PC-3 (cell line): ENCODE measurements at regions not wholly inside any gene's neighbourhood (a gene's known extent, or its start where the extent isn't known, plus 50 kb on each side); places are given as distances from the start of the nearest gene placed in this dataset.

Experiments used
- ATAC-seq: fragments of 200-7000 bp; cut with Tn5 transposase; 2 replicates; pipeline ENCODE4 v1.9.1; 2020; ENCODE audit warnings: mild to moderate bottlenecking, moderate library complexity
- BruUV-seq: library from RNA; stranded (reverse); fragments of 400-500 nt; replicated peaks from 2 replicates; lab custom pipeline; 2021; lab: Mats Ljungman, UMichigan
- CTCF ChIA-PET: fragments of 300-600 bp; sonication (Branson Sonifier 250); formaldehyde crosslinking; loops from one replicate; lab custom pipeline; 2022; ENCODE audit warnings: antibody characterized with exemption; lab: Charles Lee
- POLR2A ChIA-PET: fragments of 300-600 bp; sonication (Branson Sonifier 250); formaldehyde crosslinking; loops from one replicate; lab custom pipeline; 2022; ENCODE audit warnings: antibody characterized with exemption; ENCODE audit not compliant: unreplicated experiment; lab: Charles Lee
- DNase-seq: peaks from one replicate; pipeline ENCODE4 v3.0.0-alpha.2; 2015
- H2AFZ ChIP-seq: fragments of 300-600 bp; sonication (generic); 2 replicates; pipeline ENCODE4 v1.6.0; 2016; ENCODE audit warnings: antibody characterized with exemption, low read length
- H3F3A ChIP-seq: fragments of 300-600 bp; sonication (generic); one replicate; pipeline ENCODE4 v1.6.0; 2017; ENCODE audit warnings: antibody characterized with exemption, low read length, control low read depth, mild to moderate bottlenecking; ENCODE audit not compliant: unreplicated experiment
- H3K27ac ChIP-seq: fragments of 300-600 bp; sonication (generic); 2 replicates; pipeline ENCODE4 v1.5.1; 2016; ENCODE audit warnings: mild to moderate bottlenecking, low read length
- H3K27me3 ChIP-seq: fragments of 300-600 bp; sonication (generic); 2 replicates; pipeline ENCODE4 v1.6.1; 2016; ENCODE audit warnings: low read length, mixed read lengths
- H3K36me3 ChIP-seq: fragments of 300-600 bp; sonication (generic); 2 replicates; pipeline ENCODE4 v1.6.1; 2016; ENCODE audit warnings: low read depth, mixed run types, low read length, mixed read lengths
- H3K4me1 ChIP-seq: fragments of 300-600 bp; sonication (generic); 2 replicates; pipeline ENCODE4 v1.5.1; 2016; ENCODE audit warnings: low read length; ENCODE audit not compliant: insufficient read depth
- H3K4me2 ChIP-seq: fragments of 300-600 bp; sonication (generic); 2 replicates; pipeline ENCODE4 v1.6.0; 2016; ENCODE audit warnings: low read length
- H3K4me3 ChIP-seq: fragments of 300-600 bp; sonication (generic); 2 replicates; pipeline ENCODE4 v1.5.1; 2016; ENCODE audit warnings: mild to moderate bottlenecking, low read length, mixed read lengths
- H3K79me2 ChIP-seq: fragments of 300-600 bp; sonication (generic); 2 replicates; pipeline ENCODE4 v1.6.1; 2017; ENCODE audit warnings: low read length, mixed read lengths
- H3K9ac ChIP-seq: fragments of 300-600 bp; sonication (generic); 2 replicates; pipeline ENCODE4 v1.6.0; 2016; ENCODE audit warnings: mild to moderate bottlenecking, low read length
- H3K9me2 ChIP-seq: fragments of 300-600 bp; sonication (generic); replicated peaks from 2 replicates; pipeline ENCODE4 v1.6.1; 2016; ENCODE audit warnings: mixed run types, low read length, mixed read lengths
- H3K9me3 ChIP-seq: fragments of 300-600 bp; sonication (generic); 2 replicates; pipeline ENCODE4 v1.6.1; 2016; ENCODE audit warnings: low read length, mixed read lengths
- H4K20me1 ChIP-seq: fragments of 300-600 bp; sonication (generic); 2 replicates; pipeline ENCODE4 v1.6.1; 2016; ENCODE audit warnings: low read length, mixed read lengths
- EZH2 ChIP-seq: fragments of 300-600 bp; sonication (generic); IDR thresholded peaks from one replicate; pipeline ENCODE4 v1.6.1; 2017; ENCODE audit warnings: antibody characterized with exemption, mild to moderate bottlenecking, low read length; ENCODE audit not compliant: unreplicated experiment
- EZH2phosphoT487 ChIP-seq: fragments of 300-600 bp; sonication (generic); IDR thresholded peaks from 2 replicates; pipeline ENCODE4 v1.6.1; 2018; ENCODE audit warnings: mild to moderate bottlenecking, antibody characterized with exemption, low read length, borderline replicate concordance
- intact Hi-C: fragments of 100-400 bp; cut with micrococcal nuclease; formaldehyde crosslinking; loops from 2 replicates; pipeline ENCODE4 v1.9.0; 2023
- TF ChIP-seq, protein P1 (sequence below): fragments of 300-600 bp; sonication (generic); conservative IDR thresholded peaks from 2 replicates; pipeline ENCODE4 v1.5.1; 2017; ENCODE audit warnings: antibody characterized with exemption, low read depth, mild to moderate bottlenecking, low read length

GRCh38 chrX:137424679-137425078, 141.2 kb upstream of the ZIC3 start:
- Histone ChIP-seq H3K9me3 (no peaks in the 10 kb centered on the region), H3K79me2 (no peaks in the 10 kb centered on the region), H4K20me1 (no peaks in the 10 kb centered on the region), H3K4me3 (no peak overlapping the region), H3K4me2 (no peak overlapping the region), H3F3A (no peaks in the 10 kb centered on the region), H3K9me2 (no peaks in the 10 kb centered on the region), H3K9ac (no peak overlapping the region), H3K36me3 (no peaks in the 10 kb centered on the region), H3K27ac (no peak overlapping the region), H2AFZ (no peak overlapping the region), H3K27me3 (peaks cover 51% of the 10 kb centered on the region), H3K4me1 (no peaks in the 10 kb centered on the region)
- ChIA-PET POLR2A (no interaction called here), CTCF (no interaction called here)
- TF ChIP-seq EZH2phosphoT487 (no peak), EZH2 (no peak)
- TF ChIP-seq, protein P1, sequence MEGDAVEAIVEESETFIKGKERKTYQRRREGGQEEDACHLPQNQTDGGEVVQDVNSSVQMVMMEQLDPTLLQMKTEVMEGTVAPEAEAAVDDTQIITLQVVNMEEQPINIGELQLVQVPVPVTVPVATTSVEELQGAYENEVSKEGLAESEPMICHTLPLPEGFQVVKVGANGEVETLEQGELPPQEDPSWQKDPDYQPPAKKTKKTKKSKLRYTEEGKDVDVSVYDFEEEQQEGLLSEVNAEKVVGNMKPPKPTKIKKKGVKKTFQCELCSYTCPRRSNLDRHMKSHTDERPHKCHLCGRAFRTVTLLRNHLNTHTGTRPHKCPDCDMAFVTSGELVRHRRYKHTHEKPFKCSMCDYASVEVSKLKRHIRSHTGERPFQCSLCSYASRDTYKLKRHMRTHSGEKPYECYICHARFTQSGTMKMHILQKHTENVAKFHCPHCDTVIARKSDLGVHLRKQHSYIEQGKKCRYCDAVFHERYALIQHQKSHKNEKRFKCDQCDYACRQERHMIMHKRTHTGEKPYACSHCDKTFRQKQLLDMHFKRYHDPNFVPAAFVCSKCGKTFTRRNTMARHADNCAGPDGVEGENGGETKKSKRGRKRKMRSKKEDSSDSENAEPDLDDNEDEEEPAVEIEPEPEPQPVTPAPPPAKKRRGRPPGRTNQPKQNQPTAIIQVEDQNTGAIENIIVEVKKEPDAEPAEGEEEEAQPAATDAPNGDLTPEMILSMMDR, result no peak
- no peak for DNase-seq
- intact Hi-C loops, result no loop called here
- ATAC-seq, result no peak
- BruUV-seq, result no TSS peak

DNA sequence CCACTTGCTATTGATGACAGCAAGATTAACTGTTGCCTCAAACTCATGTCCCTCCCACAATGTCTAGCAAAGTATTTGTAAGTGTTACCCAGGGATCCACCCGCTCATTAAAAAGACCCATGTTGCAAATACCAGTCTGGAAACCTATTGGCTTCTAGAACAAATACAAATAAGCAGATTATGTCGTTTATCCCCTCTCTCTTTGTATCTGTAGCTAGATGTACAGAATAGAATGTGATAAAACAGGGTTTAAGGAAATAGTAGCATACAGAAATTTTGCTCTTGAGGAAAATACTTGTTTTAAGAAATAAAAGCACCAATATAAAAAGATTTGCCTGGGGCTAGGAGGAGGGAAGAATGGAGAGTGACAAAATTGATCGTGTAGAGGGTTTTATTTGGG, 142.7 kb upstream of the ZIC3 start:
- no peaks in the 10 kb centered on the region for H3F3A ChIP-seq
- H3K27me3 ChIP-seq, result peaks cover 51% of the 10 kb centered on the region
- H2AFZ ChIP-seq, result no peak overlapping the region
- ATAC-seq, result no peak
- no peak overlapping the region for H3K27ac ChIP-seq
- no peak overlapping the region for H3K4me3 ChIP-seq
- H3K9ac ChIP-seq, result no peak overlapping the region
- no TSS peak for BruUV-seq
- H4K20me1 ChIP-seq, result no peaks in the 10 kb centered on the region
- no peak for DNase-seq
- H3K36me3 ChIP-seq, result no peaks in the 10 kb centered on the region
- CTCF ChIA-PET, result no interaction called here
- no peaks in the 10 kb centered on the region for H3K4me1 ChIP-seq
- no peaks in the 10 kb centered on the region for H3K9me2 ChIP-seq
- H3K9me3 ChIP-seq, result no peaks in the 10 kb centered on the region
- H3K79me2 ChIP-seq, result no peaks in the 10 kb centered on the region
- POLR2A ChIA-PET, result no interaction called here
- TF ChIP-seq EZH2, result no peak
- TF ChIP-seq, protein P1, result no peak
- no peak for TF ChIP-seq EZH2phosphoT487
- H3K4me2 ChIP-seq, result no peak overlapping the region
- intact Hi-C loops, result no loop called here

GRCh38 chrX:137418086-137418485, 147.8 kb upstream of the ZIC3 start:
- H3K36me3 ChIP-seq, result no peaks in the 10 kb centered on the region
- H3K79me2 ChIP-seq, result no peaks in the 10 kb centered on the region
- no TSS peak for BruUV-seq
- H2AFZ ChIP-seq, result no peak overlapping the region
- DNase-seq (peak; percentile 13), ATAC-seq (no peak)
- no peak overlapping the region for H3K4me3 ChIP-seq
- CTCF ChIA-PET, result no interaction called here
- H3K4me1 ChIP-seq, result no peaks in the 10 kb centered on the region
- H4K20me1 ChIP-seq, result no peaks in the 10 kb centered on the region
- no peaks in the 10 kb centered on the region for H3K9me3 ChIP-seq
- POLR2A ChIA-PET, result no interaction called here
- TF ChIP-seq EZH2phosphoT487, result no peak
- no peak for TF ChIP-seq EZH2
- TF ChIP-seq, protein P1, result no peak
- no peaks in the 10 kb centered on the region for H3F3A ChIP-seq
- H3K4me2 ChIP-seq, result no peak overlapping the region
- H3K9ac ChIP-seq, result no peak overlapping the region
- H3K27me3 ChIP-seq, result peaks cover 6% of the 10 kb centered on the region
- intact Hi-C loops, result no loop called here
- H3K9me2 ChIP-seq, result no peaks in the 10 kb centered on the region
- no peak overlapping the region for H3K27ac ChIP-seq
